ENCODE measurements at regions not wholly inside any gene's neighbourhood (a gene's known extent, or its start where the extent isn't known, plus 50 kb on each side); places are given as distances from the start of the nearest gene placed in this dataset.

DNA sequence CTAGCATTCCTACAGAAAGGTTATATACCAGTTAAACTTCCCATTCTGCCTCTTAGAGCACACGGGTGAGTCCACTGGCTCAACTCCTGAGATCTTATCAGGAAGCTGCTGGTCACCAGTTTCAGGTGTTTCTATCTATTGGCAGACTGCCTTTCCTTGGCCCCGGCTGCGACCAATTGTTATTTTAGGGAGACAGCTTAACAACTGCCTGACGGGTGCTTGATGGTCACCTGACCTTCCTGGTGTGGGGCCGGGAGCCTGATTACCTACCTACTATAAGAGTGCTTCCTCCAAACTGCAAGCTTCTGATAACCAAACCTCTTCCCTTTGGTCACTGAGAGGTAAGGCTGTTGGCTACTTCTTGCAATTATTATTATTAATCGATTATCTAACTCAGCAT is 122.1 kb upstream of the XIRP2 start:
- H3K27me3 ChIP-seq: no peaks in the 10 kb centered on the region
- TF ChIP-seq POLR2A (IDR thresholded peaks at IDR 0.05) (no peak), CTCF (IDR thresholded peaks at IDR 0.05) (no peak)
- intact Hi-C loops (cut with DNase I): no loop called here
- no peaks in the 10 kb centered on the region for H3K9me3 ChIP-seq (replicated peaks in 1 of 3)
- DNase-seq: no peak
- H3K4me3 ChIP-seq: no peak overlapping the region
- 69 to 75% (median 72%) methylated on average over 6 of the region's 6 CpGs for WGBS, 4 donors
- no peak overlapping the region for H3K27ac ChIP-seq
- H3K4me1 ChIP-seq (replicated peaks in 1 of 2): no peaks in the 10 kb centered on the region
- H3K36me3 ChIP-seq (replicated peaks in 1 of 2): no peaks in the 10 kb centered on the region

- 33 to 100% (median 57%) methylated on average over 1 of the region's 1 CpG for WGBS, 4 donors
- Histone ChIP-seq H3K4me1 (replicated peaks in 1 of 2) (no peaks in the 10 kb centered on the region), H3K9me3 (replicated peaks in 1 of 3) (no peaks in the 10 kb centered on the region), H3K27me3 (no peaks in the 10 kb centered on the region), H3K36me3 (replicated peaks in 1 of 2) (no peaks in the 10 kb centered on the region), H3K27ac (no peak overlapping the region), H3K4me3 (no peak overlapping the region)
- intact Hi-C loops (cut with DNase I): no loop called here
- no peak for DNase-seq
- no peak for TF ChIP-seq CTCF (IDR thresholded peaks at IDR 0.05)
Measured at GRCh38 chr2:166765141-166765540, 123.1 kb upstream of the XIRP2 start.

- TF ChIP-seq POLR2A (IDR thresholded peaks at IDR 0.05): no peak
- no peak for TF ChIP-seq CTCF (IDR thresholded peaks at IDR 0.05)
- DNase-seq: no peak
- no peaks in the 10 kb centered on the region for H3K36me3 ChIP-seq (replicated peaks in 1 of 2)
- intact Hi-C loops (cut with DNase I): no loop called here
- no peaks in the 10 kb centered on the region for H3K9me3 ChIP-seq (replicated peaks in 1 of 3)
- H3K4me1 ChIP-seq (replicated peaks in 1 of 2): no peaks in the 10 kb centered on the region
- no peak overlapping the region for H3K4me3 ChIP-seq
- H3K27ac ChIP-seq: no peak overlapping the region
- no peaks in the 10 kb centered on the region for H3K27me3 ChIP-seq
Measured at GRCh38 chr2:166764702-166765101, 123.6 kb upstream of the XIRP2 start.

- H3K27me3 ChIP-seq: no peaks in the 10 kb centered on the region
- intact Hi-C loops (cut with DNase I): no loop called here
- TF ChIP-seq POLR2A (IDR thresholded peaks at IDR 0.05) (no peak), CTCF (IDR thresholded peaks at IDR 0.05) (no peak)
- H3K4me3 ChIP-seq: no peak overlapping the region
- no peaks in the 10 kb centered on the region for H3K4me1 ChIP-seq (replicated peaks in 1 of 2)
- H3K9me3 ChIP-seq (replicated peaks in 1 of 3): no peaks in the 10 kb centered on the region
- no peak overlapping the region for H3K27ac ChIP-seq
- no peaks in the 10 kb centered on the region for H3K36me3 ChIP-seq (replicated peaks in 1 of 2)
- no peak for DNase-seq
- 87 to 93% (median 93%) methylated on average over 1 of the region's 1 CpG for WGBS, 4 donors
Measured at GRCh38 chr2:166764216-166764615, 124.1 kb upstream of the XIRP2 start.
